Naive thymus-derived CD8-positive, alpha-beta T cell (primary cell): ENCODE measurements at regions not wholly inside any gene's neighbourhood (a gene's known extent, or its start where the extent isn't known, plus 50 kb on each side); places are given as distances from the start of the nearest gene placed in this dataset.
A peak's percentile ranks its signal among the peaks of the same experiment; 100 is the strongest.
"Not testable (repeated sequence)": the region's sequence is repeated elsewhere in the genome, so short reads cannot be mapped to it uniquely, and the experiment has no call there.

Source experiments
- ATAC-seq, 2 donors: fragments of 150-1000 bp; cut with Tn5 transposase in 1 of 2; sonication (Bioruptor Pico), chemical (Tn5 transposase) in 1 of 2; 1 replicate in 1 of 2; 2 replicates in 1 of 2; pipeline ENCODE4 v1.10.0; 2021; ENCODE audit warnings: mild to moderate bottlenecking in 2 of 2, moderate library complexity in 2 of 2
- POLR2A ChIA-PET: fragments of 350-600 bp; sonication (Branson Sonifier 250); formaldehyde crosslinking; loops from one replicate; lab custom pipeline; 2021; ENCODE audit warnings: antibody characterized with exemption; lab: Charles Lee
- DNase-seq, 10 donors: peaks; one replicate each; pipeline versions ENCODE4 v3.0.0 to v3.0.0-alpha.2; 2020 to 2022
- H3K27ac Mint-ChIP-seq, 10 donors: one replicate each; pipeline ENCODE4 v1.8.0; 2020 to 2022; ENCODE audit warnings: mild to moderate bottlenecking in 10 of 10, mixed read lengths in 10 of 10, moderate library complexity in 4 of 10, inconsistent platforms in 1 of 10
- H3K27me3 Mint-ChIP-seq, 5 donors: one replicate each; pipeline ENCODE4 v1.8.0; 2021 to 2022; ENCODE audit warnings: mixed read lengths in 5 of 5
- H3K36me3 Mint-ChIP-seq, 3 donors: one replicate each; pipeline ENCODE4 v1.8.0; 2020 to 2022; ENCODE audit warnings: mixed read lengths in 3 of 3, mild to moderate bottlenecking in 2 of 3, inconsistent platforms in 1 of 3
- H3K4me1 Mint-ChIP-seq, 4 donors: one replicate each; pipeline ENCODE4 v1.8.0; 2021 to 2022; ENCODE audit warnings: mixed read lengths in 4 of 4
- H3K4me3 Mint-ChIP-seq, 10 donors: one replicate each; pipeline ENCODE4 v1.8.0; 2020 to 2022; ENCODE audit warnings: mild to moderate bottlenecking in 10 of 10, mixed read lengths in 10 of 10, moderate library complexity in 6 of 10, inconsistent platforms in 1 of 10
- H3K9me3 Mint-ChIP-seq, 9 donors: one replicate each; pipeline ENCODE4 v1.8.0; 2020 to 2022; ENCODE audit warnings: mixed read lengths in 9 of 9, mild to moderate bottlenecking in 3 of 9, inconsistent platforms in 1 of 9, moderate library complexity in 1 of 9

DNA sequence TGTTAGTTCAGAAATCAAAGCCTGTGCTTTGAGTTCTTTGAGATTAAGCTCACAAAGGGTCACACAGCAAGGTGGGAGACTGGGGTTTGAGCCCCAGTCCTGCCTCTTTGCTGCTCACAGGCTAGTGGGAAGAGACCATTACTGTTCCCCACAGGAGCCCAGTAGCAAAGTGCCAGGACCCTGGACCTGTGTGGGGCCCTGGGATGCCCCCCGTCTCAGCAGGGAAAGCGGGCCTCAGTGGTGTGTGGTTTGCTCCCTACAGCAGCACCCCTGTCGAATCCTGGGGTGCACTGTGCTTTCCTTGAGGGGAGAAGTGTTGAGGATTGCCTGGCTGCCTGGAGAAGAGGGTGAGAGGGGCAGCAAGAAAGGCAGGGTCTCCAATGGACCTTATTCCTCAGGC, 239.4 kb downstream of the ANKRD30B start:
- ATAC-seq, H3K27ac Mint-ChIP-seq, H3K4me3 Mint-ChIP-seq, DNase-seq, POLR2A ChIA-PET, H3K4me1 Mint-ChIP-seq, H3K36me3 Mint-ChIP-seq, H3K9me3 Mint-ChIP-seq, H3K27me3 Mint-ChIP-seq: not testable (repeated sequence)

- POLR2A ChIA-PET, H3K4me3 Mint-ChIP-seq, H3K27ac Mint-ChIP-seq, H3K9me3 Mint-ChIP-seq, ATAC-seq, H3K4me1 Mint-ChIP-seq, H3K36me3 Mint-ChIP-seq, H3K27me3 Mint-ChIP-seq: not testable (repeated sequence)
- DNase-seq = peak in 1 of 10 donors; percentile 52
Observed at GRCh38 chr18:14987960-14988710, 240.2 kb downstream of the ANKRD30B start.

DNA sequence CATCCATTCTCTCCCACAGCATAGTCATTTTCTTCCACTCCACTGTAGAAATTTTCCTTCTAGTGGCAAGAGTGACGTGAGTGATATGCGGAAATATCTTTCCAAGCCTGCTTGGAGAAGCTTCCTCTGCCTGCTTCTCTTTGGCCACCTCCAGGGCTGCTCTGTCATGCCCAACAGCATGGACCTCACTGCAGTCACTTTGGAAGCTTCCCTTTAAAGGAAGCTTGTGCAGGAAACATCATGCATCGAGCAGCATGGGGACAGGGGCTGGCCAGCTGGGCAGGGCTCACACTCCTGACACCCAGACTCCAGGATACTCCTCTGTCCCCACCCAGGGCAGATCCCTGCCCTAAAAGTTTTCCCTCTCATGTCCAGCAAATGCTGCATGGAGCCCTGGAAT, 241.6 kb downstream of the ANKRD30B start:
- H3K36me3 Mint-ChIP-seq, H3K4me1 Mint-ChIP-seq, H3K27me3 Mint-ChIP-seq, DNase-seq, H3K9me3 Mint-ChIP-seq, ATAC-seq, POLR2A ChIA-PET, H3K27ac Mint-ChIP-seq, H3K4me3 Mint-ChIP-seq: not testable (repeated sequence)

DNA sequence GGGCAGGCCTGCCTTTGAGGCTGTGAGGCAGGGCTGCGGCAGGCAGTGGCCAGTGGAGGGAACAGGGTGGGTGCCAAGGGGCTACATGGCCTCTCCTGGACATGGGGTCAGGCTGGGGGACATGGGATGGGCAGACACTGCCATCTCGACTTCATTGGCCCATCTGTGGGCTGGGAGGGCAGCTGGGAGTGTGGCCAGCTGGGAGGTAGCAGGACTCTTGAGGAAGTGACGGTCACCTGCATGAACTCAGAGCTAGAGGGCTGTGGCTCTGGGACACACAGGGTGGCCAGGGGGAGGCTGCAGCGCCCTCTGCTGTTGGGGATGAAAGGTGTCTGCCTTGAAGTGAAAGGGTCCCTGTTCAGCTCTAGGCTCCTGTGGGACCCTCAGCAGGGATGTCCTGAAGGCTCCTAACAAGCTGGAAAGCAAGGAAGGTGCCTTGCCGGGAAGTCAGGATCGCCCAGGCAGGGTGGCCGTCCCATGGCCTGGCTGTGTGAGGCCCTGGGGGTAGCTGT, 244.0 kb downstream of the ANKRD30B start:
- H3K9me3 Mint-ChIP-seq, H3K27ac Mint-ChIP-seq, ATAC-seq, H3K4me3 Mint-ChIP-seq, POLR2A ChIA-PET, H3K4me1 Mint-ChIP-seq, H3K36me3 Mint-ChIP-seq, H3K27me3 Mint-ChIP-seq: not testable (repeated sequence)
- peak in 1 of 10 donors; percentile 55 for DNase-seq

GRCh38 chr18:14992758-14993157, 244.8 kb downstream of the ANKRD30B start:
- ATAC-seq, H3K4me3 Mint-ChIP-seq, POLR2A ChIA-PET, H3K27ac Mint-ChIP-seq, H3K36me3 Mint-ChIP-seq, H3K4me1 Mint-ChIP-seq, H3K27me3 Mint-ChIP-seq: not testable (repeated sequence)
- DNase-seq = peak in 1 of 10 donors; percentile 35
- H3K9me3 Mint-ChIP-seq = peaks cover 0 to 12% (median 0%) of the 10 kb centered on the region in 9 donors

DNA sequence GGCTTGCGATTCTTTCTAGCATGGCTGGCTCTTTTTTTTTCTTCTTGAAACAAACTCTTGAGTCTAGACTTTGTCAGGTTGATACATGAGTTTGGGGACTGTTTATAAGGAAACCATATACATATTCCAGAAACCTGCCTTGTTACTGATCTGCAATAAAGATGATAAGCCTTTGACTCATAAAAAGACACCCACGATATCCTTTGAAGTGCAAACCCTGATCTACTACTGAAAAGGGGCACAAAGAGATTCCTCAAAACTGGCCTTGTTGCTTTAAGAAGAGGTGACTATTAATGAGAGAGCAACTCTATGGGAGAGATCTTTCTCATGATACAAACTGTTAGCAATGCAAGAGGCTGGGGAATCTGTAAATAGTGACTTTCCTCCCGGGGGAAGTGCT, 247.1 kb downstream of the ANKRD30B start:
- H3K27me3 Mint-ChIP-seq, H3K36me3 Mint-ChIP-seq, DNase-seq, H3K4me1 Mint-ChIP-seq, H3K4me3 Mint-ChIP-seq, ATAC-seq, H3K27ac Mint-ChIP-seq, POLR2A ChIA-PET: not testable (repeated sequence)
- peaks cover 0 to 12% (median 0%) of the 10 kb centered on the region in 9 donors for H3K9me3 Mint-ChIP-seq

DNA sequence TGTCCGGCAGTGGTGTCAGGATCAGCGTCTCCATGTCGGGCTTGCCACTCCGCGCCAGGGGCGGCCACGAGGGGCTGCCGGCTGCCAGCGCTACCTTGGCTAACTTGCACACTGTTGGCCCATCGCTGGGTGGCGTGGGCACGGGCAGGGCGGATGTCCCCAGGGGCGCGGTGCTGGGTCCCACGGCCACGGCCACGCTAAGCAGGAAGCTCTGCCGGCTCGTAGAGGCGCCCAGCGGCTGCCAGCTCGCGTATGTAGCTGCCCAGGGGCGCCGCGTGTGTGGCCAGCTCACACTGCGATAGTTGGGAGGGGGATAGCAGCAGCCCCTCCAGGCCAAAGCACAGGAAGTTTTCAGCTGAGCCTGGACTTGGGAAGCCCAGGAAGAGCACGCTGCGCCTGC, 249.4 kb downstream of the ANKRD30B start:
- Mint-ChIP-seq H3K27me3 (no peaks in the 10 kb centered on the region), H3K4me1 (no peaks in the 10 kb centered on the region), H3K9me3 (peaks cover 0 to 12% (median 0%) of the 10 kb centered on the region in 9 donors), H3K4me3 (no peak overlapping the region), H3K36me3 (no peaks in the 10 kb centered on the region), H3K27ac (no peak overlapping the region)
- ATAC-seq = no peak
- no peak for DNase-seq
- POLR2A ChIA-PET = no interaction called here

DNA sequence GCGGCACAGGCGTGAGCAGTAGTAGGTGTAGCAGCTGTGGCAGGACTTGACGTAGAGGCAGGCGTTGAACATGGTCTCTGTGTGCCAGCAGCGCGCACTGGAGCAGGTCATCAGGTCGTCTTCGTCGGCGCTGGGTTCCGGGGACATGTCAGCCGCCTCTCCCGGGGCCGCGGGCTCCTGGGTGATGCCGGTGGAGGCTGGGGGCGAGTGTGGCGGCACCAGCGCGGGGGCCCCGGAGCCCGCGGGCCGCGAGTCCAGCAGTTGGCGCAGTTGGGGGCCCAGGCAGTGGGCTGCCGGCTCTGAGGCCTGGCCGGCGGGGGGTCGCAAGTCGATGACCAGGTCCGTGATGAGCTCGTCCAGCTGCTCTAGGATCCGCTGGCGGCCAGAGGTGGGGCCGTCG, 249.9 kb downstream of the ANKRD30B start:
- DNase-seq, H3K4me1 Mint-ChIP-seq, H3K27ac Mint-ChIP-seq, H3K27me3 Mint-ChIP-seq, POLR2A ChIA-PET, H3K36me3 Mint-ChIP-seq, ATAC-seq, H3K4me3 Mint-ChIP-seq: not testable (repeated sequence)
- peaks cover 0 to 12% (median 0%) of the 10 kb centered on the region in 9 donors for H3K9me3 Mint-ChIP-seq

DNA sequence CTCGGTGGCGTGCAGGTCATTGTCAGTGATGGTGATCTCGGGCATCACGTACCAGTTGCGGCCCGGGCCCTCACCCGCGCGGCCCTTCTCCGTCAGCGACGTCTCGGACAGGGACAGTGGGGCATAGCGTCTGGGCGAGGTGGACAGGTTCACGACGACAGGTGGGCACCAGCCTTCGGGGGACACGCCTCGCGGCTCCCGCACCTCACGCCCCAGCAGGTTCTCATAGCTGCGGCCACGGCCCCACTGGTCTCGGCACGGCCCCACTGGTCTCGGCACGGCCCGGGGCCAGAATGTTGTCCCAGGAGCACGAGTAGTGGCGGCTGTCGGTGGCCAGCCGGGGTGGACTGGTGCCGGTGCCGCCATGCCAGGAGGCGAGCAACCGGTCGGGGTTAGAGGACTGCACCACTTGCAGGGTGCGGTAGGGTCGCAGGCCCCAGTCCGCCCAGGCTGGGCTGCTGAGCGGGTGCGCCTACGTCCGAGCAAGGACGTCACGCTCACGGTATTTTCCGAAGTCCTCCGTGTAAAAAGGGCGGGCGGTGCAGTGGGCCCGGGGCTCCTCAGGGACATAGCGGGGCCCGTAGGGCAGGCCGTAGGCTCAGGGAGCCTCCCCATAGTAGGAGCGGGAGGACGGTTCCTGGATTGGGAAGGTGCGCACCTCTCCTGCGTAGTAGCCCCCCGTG, 250.5 kb downstream of the ANKRD30B start:
- H3K27me3 Mint-ChIP-seq, H3K27ac Mint-ChIP-seq, DNase-seq, H3K4me3 Mint-ChIP-seq, ATAC-seq, H3K36me3 Mint-ChIP-seq, POLR2A ChIA-PET, H3K4me1 Mint-ChIP-seq: not testable (repeated sequence)
- H3K9me3 Mint-ChIP-seq = peaks cover 0 to 12% (median 0%) of the 10 kb centered on the region in 9 donors

GRCh38 chr18:14999085-14999975, 251.4 kb downstream of the ANKRD30B start:
- Mint-ChIP-seq H3K4me3 (no peak overlapping the region), H3K27me3 (no peaks in the 10 kb centered on the region), H3K36me3 (no peaks in the 10 kb centered on the region), H3K27ac (no peak overlapping the region), H3K4me1 (no peaks in the 10 kb centered on the region), H3K9me3 (peaks cover 0 to 12% (median 0%) of the 10 kb centered on the region in 9 donors)
- POLR2A ChIA-PET = no interaction called here
- ATAC-seq (no peak), DNase-seq (no peak)

GRCh38 chr18:15000119-15001037, 252.4 kb downstream of the ANKRD30B start:
- H3K36me3 Mint-ChIP-seq, POLR2A ChIA-PET, H3K4me1 Mint-ChIP-seq, ATAC-seq, H3K4me3 Mint-ChIP-seq, H3K27me3 Mint-ChIP-seq, DNase-seq, H3K27ac Mint-ChIP-seq: not testable (repeated sequence)
- H3K9me3 Mint-ChIP-seq = peaks cover 0 to 12% (median 0%) of the 10 kb centered on the region in 9 donors
